ENCODE measurements at regions not wholly inside any gene's neighbourhood (a gene's known extent, or its start where the extent isn't known, plus 50 kb on each side); places are given as distances from the start of the nearest gene placed in this dataset.

- intact Hi-C loops (cut with DNase I; ENCODE audit: low total_unique reads), result no loop called here
- WGBS, 5 donors, result 42 to 66% (median 52%) methylated on average over 5 of the region's 5 CpGs
- H3K4me1 ChIP-seq, result peaks cover 0 to 16% (median 7%) of the 10 kb centered on the region in 6 donors
- TF ChIP-seq CTCF (IDR thresholded peaks at IDR 0.05 in 8 of 11, conservative IDR thresholded peaks at IDR 0.05 in 3 of 11), result no peak
- no peak for TF ChIP-seq POLR2AphosphoS5 (IDR thresholded peaks at IDR 0.05)
- no peak for TF ChIP-seq POLR2A (IDR thresholded peaks at IDR 0.05)
- H3K27ac ChIP-seq, result no peak overlapping the region
- no peaks in the 10 kb centered on the region for H3K36me3 ChIP-seq
- H3K4me3 ChIP-seq, result no peak overlapping the region
- no peaks in the 10 kb centered on the region for H3K27me3 ChIP-seq (replicated peaks in 1 of 7)
- no peaks in the 10 kb centered on the region for H3K9me3 ChIP-seq
- DNase-seq, result no peak
Measured at GRCh38 chr18:63071701-63072141, 247.8 kb downstream of the BCL2 start.

GRCh38 chr18:63070767-63071502 lies 248.6 kb downstream of the BCL2 start:
- Histone ChIP-seq H3K27me3 (replicated peaks in 1 of 7) (no peaks in the 10 kb centered on the region), H3K27ac (no peak overlapping the region), H3K4me1 (peaks cover 0 to 16% (median 7%) of the 10 kb centered on the region in 6 donors), H3K9me3 (no peaks in the 10 kb centered on the region), H3K36me3 (no peaks in the 10 kb centered on the region), H3K4me3 (no peak overlapping the region)
- intact Hi-C loops (cut with DNase I; ENCODE audit: low total_unique reads), result no loop called here
- WGBS, 5 donors, result 86 to 91% (median 86%) methylated on average over 8 of the region's 8 CpGs
- no peak for TF ChIP-seq POLR2A (IDR thresholded peaks at IDR 0.05)
- TF ChIP-seq CTCF (IDR thresholded peaks at IDR 0.05 in 8 of 11, conservative IDR thresholded peaks at IDR 0.05 in 3 of 11), result no peak
- no peak for TF ChIP-seq POLR2AphosphoS5 (IDR thresholded peaks at IDR 0.05)
- no peak for DNase-seq

GRCh38 chr18:63069496-63069895 lies 250.1 kb downstream of the BCL2 start:
- no peak for DNase-seq
- Histone ChIP-seq H3K27me3 (replicated peaks in 1 of 7) (no peaks in the 10 kb centered on the region), H3K36me3 (no peaks in the 10 kb centered on the region), H3K9me3 (no peaks in the 10 kb centered on the region), H3K4me3 (no peak overlapping the region), H3K4me1 (peaks cover 0 to 5% (median under 1%) of the 10 kb centered on the region in 6 donors), H3K27ac (no peak overlapping the region)
- TF ChIP-seq POLR2A (IDR thresholded peaks at IDR 0.05) (no peak), CTCF (IDR thresholded peaks at IDR 0.05 in 8 of 11, conservative IDR thresholded peaks at IDR 0.05 in 3 of 11) (no peak), POLR2AphosphoS5 (IDR thresholded peaks at IDR 0.05) (no peak)
- intact Hi-C loops (cut with DNase I; ENCODE audit: low total_unique reads), result no loop called here
- WGBS, 5 donors, result 66 to 97% (median 76%) methylated on average over 3 of the region's 3 CpGs

GRCh38 chr18:63067939-63068338 lies 251.6 kb downstream of the BCL2 start:
- peaks cover 0 to 3% (median 0%) of the 10 kb centered on the region in 6 donors for H3K4me1 ChIP-seq
- no peaks in the 10 kb centered on the region for H3K27me3 ChIP-seq (replicated peaks in 1 of 7)
- intact Hi-C loops (cut with DNase I; ENCODE audit: low total_unique reads), result no loop called here
- DNase-seq, result no peak
- TF ChIP-seq CTCF (IDR thresholded peaks at IDR 0.05 in 8 of 11, conservative IDR thresholded peaks at IDR 0.05 in 3 of 11) (no peak), POLR2A (IDR thresholded peaks at IDR 0.05) (no peak), POLR2AphosphoS5 (IDR thresholded peaks at IDR 0.05) (no peak)
- no peak overlapping the region for H3K4me3 ChIP-seq
- WGBS, 5 donors, result 33 to 88% (median 86%) methylated on average over 2 of the region's 2 CpGs
- no peaks in the 10 kb centered on the region for H3K9me3 ChIP-seq
- no peak overlapping the region for H3K27ac ChIP-seq
- no peaks in the 10 kb centered on the region for H3K36me3 ChIP-seq

All from spleen (tissue), 11 donors.